ENCODE measurements at regions not wholly inside any gene's neighbourhood (a gene's known extent, or its start where the extent isn't known, plus 50 kb on each side); places are given as distances from the start of the nearest gene placed in this dataset.

GRCh38 chr4:23972187-23972586 is 82.3 kb upstream of the PPARGC1A start:
- Histone ChIP-seq H3K79me2 (ENCODE audit: control insufficient read depth in 1 of 2, insufficient read depth in 2 of 2, low read length in 2 of 2) (no peaks in the 10 kb centered on the region), H2AFZ (ENCODE audit: low read length) (no peak overlapping the region), H4K91ac (replicated peaks; ENCODE audit: insufficient read length, low read length) (no peak overlapping the region), H3K79me1 (ENCODE audit: low read depth, low read length) (no peaks in the 10 kb centered on the region), H3K27ac (ENCODE audit: low read depth, low read length) (no peak overlapping the region), H3K23ac (ENCODE audit: insufficient read length) (no peak overlapping the region), H3K9me3 (ENCODE audit: insufficient read depth in 2 of 2, low read depth in 1 of 2, low read length in 1 of 2) (no peaks in the 10 kb centered on the region), H3K36me3 (ENCODE audit: control insufficient read depth in 2 of 4, insufficient read depth in 4 of 4, low read length in 3 of 4) (no peaks in the 10 kb centered on the region), H2BK15ac (ENCODE audit: low read length) (no peak overlapping the region), H2BK120ac (replicated peaks; ENCODE audit: low read depth, low read length) (no peak overlapping the region), H3K4ac (replicated peaks; ENCODE audit: insufficient read length, low read depth, low read length) (no peak overlapping the region), H3K4me2 (ENCODE audit: insufficient read depth in 1 of 2, low read depth in 2 of 2, low read length in 2 of 2) (no peak overlapping the region), H2AK5ac (ENCODE audit: low read depth, low read length) (no peak overlapping the region), H2BK12ac (ENCODE audit: low read depth, low read length) (no peak overlapping the region), H2BK5ac (ENCODE audit: low read depth, low read length) (no peak overlapping the region), H4K5ac (ENCODE audit: insufficient read length, low read depth, low read length) (no peak overlapping the region), H3K9ac (replicated peaks in 1 of 4; ENCODE audit: extremely low read depth in 1 of 4, low read depth in 3 of 4, low read length in 3 of 4) (no peak overlapping the region), H4K8ac (ENCODE audit: extremely low read depth, insufficient read depth, low read length) (no peak overlapping the region), H3K23me2 (ENCODE audit: low read depth, low read length) (no peaks in the 10 kb centered on the region), H3K4me3 (ENCODE audit: extremely low read depth in 1 of 4, insufficient read depth in 2 of 4, low read depth in 3 of 4, low read length in 4 of 4) (no peak overlapping the region), H3K4me1 (replicated peaks in 1 of 4; ENCODE audit: control insufficient read depth in 3 of 4, insufficient read depth in 4 of 4, low read length in 3 of 4) (peaks cover 0 to 4% (median 0%) of the 10 kb centered on the region in 4 experiments; a peak in 2 of 7 replicates), H3K14ac (ENCODE audit: insufficient read length) (no peak overlapping the region), H2BK20ac (ENCODE audit: low read length) (no peak overlapping the region), H4K20me1 (replicated peaks in 1 of 2; ENCODE audit: control insufficient read depth in 1 of 2, insufficient read depth in 2 of 2, low read length in 2 of 2) (no peaks in the 10 kb centered on the region), H3K56ac (replicated peaks; ENCODE audit: insufficient read length, low read depth, low read length) (no peak overlapping the region), H3K27me3 (replicated peaks in 1 of 4; ENCODE audit: control insufficient read depth in 3 of 4, extremely low read depth in 1 of 4, insufficient read depth in 3 of 4, low read length in 3 of 4) (no peaks in the 10 kb centered on the region; a peak in 1 of 7 replicates), H3K18ac (ENCODE audit: extremely low read depth, low read length) (no peak overlapping the region)
- no peak for FAIRE-seq
- no peak for DNase-seq (ENCODE audit: low read depth in 1 of 2, low spot score in 2 of 2)
- WGBS, 2 experiments (ENCODE audit: extremely low coverage in 1 of 2, insufficient coverage in 1 of 2, insufficient read length in 1 of 2, insufficient replicate concordance in 2 of 2, low coverage in 1 of 2, low lambda C conversion rate in 2 of 2, missing lambda C conversion rate in 1 of 2): 92% methylated on average over 2 of the region's 2 CpGs; no CpG with 5 or more reads in 1 of the 2 experiments
- TF ChIP-seq GABPA (IDR thresholded peaks at IDR 0.05; ENCODE audit: borderline replicate concordance, insufficient read depth, low read length): no peak
- TF ChIP-seq SP1 (IDR thresholded peaks at IDR 0.05; ENCODE audit: low read depth, low read length): no peak
- TF ChIP-seq MAFK (IDR thresholded peaks at IDR 0.05; ENCODE audit: low read depth, low read length): no peak
- TF ChIP-seq CHD2 (IDR thresholded peaks at IDR 0.05; ENCODE audit: low read length): no peak
- TF ChIP-seq SIN3A (conservative IDR thresholded peaks at IDR 0.05 in 1 of 2, IDR thresholded peaks at IDR 0.05 in 1 of 2; ENCODE audit: low read depth in 1 of 2, low read length in 2 of 2): no peak
- POLR2A ChIA-PET (ENCODE audit: partially characterized antibody): no interaction called here
- CTCF ChIA-PET (ENCODE audit: partially characterized antibody): interaction anchor here (1.0 kb wide), 1 partner anchor 37 kb away, joined by 3 read pairs; no protein-coding TSS in a partner anchor
